ENCODE measurements at regions not wholly inside any gene's neighbourhood (a gene's known extent, or its start where the extent isn't known, plus 50 kb on each side); places are given as distances from the start of the nearest gene placed in this dataset.
"Not testable (repeated sequence)": the region's sequence is repeated elsewhere in the genome, so short reads cannot be mapped to it uniquely, and the experiment has no call there.

GRCh38 chr2:111473522-111473921, 352.8 kb downstream of the BCL2L11 start:
- not testable (repeated sequence) for TF ChIP-seq POLR2AphosphoS5 (IDR thresholded peaks at IDR 0.05; ENCODE audit: low read depth, low read length); POLR2A (IDR thresholded peaks at IDR 0.05; ENCODE audit: low read depth, low read length); SPI1 (IDR thresholded peaks at IDR 0.05; ENCODE audit: low read depth, low read length); TAF1 (IDR thresholded peaks at IDR 0.05; ENCODE audit: low read depth, low read length); POU2F2 (IDR thresholded peaks at IDR 0.05; ENCODE audit: low read depth, low read length); PAX5 (IDR thresholded peaks at IDR 0.05; ENCODE audit: insufficient read depth, low read length, severe bottlenecking)

All from GM12891 (cell line).